Astrocyte (in vitro differentiated cells and primary cell): ENCODE measurements at regions not wholly inside any gene's neighbourhood (a gene's known extent, or its start where the extent isn't known, plus 50 kb on each side); places are given as distances from the start of the nearest gene placed in this dataset.

Experiments
- DNase-seq: peaks from one replicate; pipeline ENCODE4 v3.0.0-alpha.2; 2010; ENCODE audit warnings: low read depth
- FAIRE-seq: peaks from 2 replicates; lab custom pipeline; 2011; peaks lifted over from hg19 to GRCh38; lab: Jason Lieb, UNC
- H2AFZ ChIP-seq: 2 replicates; pipeline ENCODE4 v1.6.0; 2012; ENCODE audit warnings: low read depth, low read length, inconsistent platforms
- H3K27ac ChIP-seq: 2 replicates; pipeline ENCODE4 v1.5.1; 2011; ENCODE audit warnings: low read depth, low read length, inconsistent platforms
- H3K27me3 ChIP-seq: 2 replicates; pipeline ENCODE4 v1.6.0; 2011; ENCODE audit warnings: low read length, inconsistent platforms; ENCODE audit not compliant: insufficient read depth
- H3K36me3 ChIP-seq: 2 replicates; pipeline ENCODE4 v1.5.1; 2011; ENCODE audit warnings: low read length, inconsistent platforms; ENCODE audit not compliant: insufficient read depth
- H3K4me1 ChIP-seq: 2 replicates; pipeline ENCODE4 v1.5.1; 2011; ENCODE audit warnings: low read length, inconsistent platforms; ENCODE audit not compliant: insufficient read depth
- H3K4me2 ChIP-seq: 2 replicates; pipeline ENCODE4 v1.6.0; 2012; ENCODE audit warnings: low read length, inconsistent platforms
- H3K4me3 ChIP-seq: 2 replicates; pipeline ENCODE4 v1.5.1; 2011; ENCODE audit warnings: low read depth, mild to moderate bottlenecking, low read length, inconsistent platforms; ENCODE audit not compliant: insufficient read depth
- H3K79me2 ChIP-seq: 2 replicates; pipeline ENCODE4 v1.6.0; 2012; ENCODE audit warnings: mild to moderate bottlenecking, low read length, inconsistent platforms; ENCODE audit not compliant: insufficient read depth
- H3K9ac ChIP-seq: 2 replicates; pipeline ENCODE4 v1.6.0; 2012; ENCODE audit warnings: mild to moderate bottlenecking, low read length, inconsistent platforms
- H3K9me3 ChIP-seq: 2 replicates; pipeline ENCODE4 v1.5.1; 2012; ENCODE audit warnings: low read depth, mild to moderate bottlenecking, low read length, inconsistent platforms; ENCODE audit not compliant: insufficient read depth
- H4K20me1 ChIP-seq: 2 replicates; pipeline ENCODE4 v1.6.0; 2012; ENCODE audit warnings: low read length, inconsistent platforms; ENCODE audit not compliant: insufficient read depth
- H3K27ac Mint-ChIP-seq: one replicate; pipeline ENCODE4 v1.8.0; 2021; ENCODE audit warnings: mild to moderate bottlenecking, mixed read lengths; ENCODE audit not compliant: unreplicated experiment
- H3K27me3 Mint-ChIP-seq: one replicate; pipeline ENCODE4 v1.8.0; 2021; ENCODE audit warnings: low read depth, mixed read lengths; ENCODE audit not compliant: unreplicated experiment
- H3K36me3 Mint-ChIP-seq: one replicate; pipeline ENCODE4 v1.8.0; 2021; ENCODE audit warnings: low read depth, mixed read lengths; ENCODE audit not compliant: unreplicated experiment
- H3K4me1 Mint-ChIP-seq: one replicate; pipeline ENCODE4 v1.8.0; 2021; ENCODE audit warnings: low read depth, mixed read lengths; ENCODE audit not compliant: unreplicated experiment
- H3K4me3 Mint-ChIP-seq: one replicate; pipeline ENCODE4 v1.8.0; 2021; ENCODE audit warnings: mild to moderate bottlenecking, moderate library complexity, mixed read lengths; ENCODE audit not compliant: unreplicated experiment
- H3K9me3 Mint-ChIP-seq: one replicate; pipeline ENCODE4 v1.8.0; 2021; ENCODE audit warnings: mild to moderate bottlenecking, mixed read lengths; ENCODE audit not compliant: unreplicated experiment
- EZH2 ChIP-seq: IDR thresholded peaks from 2 replicates; pipeline ENCODE4 v1.6.1; 2012; ENCODE audit warnings: mild to moderate bottlenecking, low read length, inconsistent platforms; ENCODE audit not compliant: insufficient read depth
- TF ChIP-seq, protein P1 (sequence below): IDR thresholded peaks from 2 replicates; pipeline ENCODE4 v1.5.1; 2011; ENCODE audit warnings: low read depth, mild to moderate bottlenecking, inconsistent platforms, low read length, moderate library complexity; ENCODE audit not compliant: insufficient read depth

- Histone ChIP-seq H3K27ac (no peak overlapping the region), H3K4me1 (no peaks in the 10 kb centered on the region), H3K27me3 (no peaks in the 10 kb centered on the region), H3K4me2 (peak overlapping the region; percentile 72), H3K79me2 (no peaks in the 10 kb centered on the region), H3K4me3 (no peak overlapping the region), H3K9ac (peak overlapping the region; percentile 31), H4K20me1 (no peaks in the 10 kb centered on the region), H3K36me3 (no peaks in the 10 kb centered on the region), H2AFZ (peak overlapping the region; percentile 66), H3K9me3 (no peaks in the 10 kb centered on the region)
- H3K4me1 Mint-ChIP-seq = peaks cover 7% of the 10 kb centered on the region
- FAIRE-seq = no peak
- peaks cover 5% of the 10 kb centered on the region for H3K9me3 Mint-ChIP-seq
- DNase-seq = no peak
- H3K27ac Mint-ChIP-seq = peak overlapping the region; percentile 13
- TF ChIP-seq, protein P1, sequence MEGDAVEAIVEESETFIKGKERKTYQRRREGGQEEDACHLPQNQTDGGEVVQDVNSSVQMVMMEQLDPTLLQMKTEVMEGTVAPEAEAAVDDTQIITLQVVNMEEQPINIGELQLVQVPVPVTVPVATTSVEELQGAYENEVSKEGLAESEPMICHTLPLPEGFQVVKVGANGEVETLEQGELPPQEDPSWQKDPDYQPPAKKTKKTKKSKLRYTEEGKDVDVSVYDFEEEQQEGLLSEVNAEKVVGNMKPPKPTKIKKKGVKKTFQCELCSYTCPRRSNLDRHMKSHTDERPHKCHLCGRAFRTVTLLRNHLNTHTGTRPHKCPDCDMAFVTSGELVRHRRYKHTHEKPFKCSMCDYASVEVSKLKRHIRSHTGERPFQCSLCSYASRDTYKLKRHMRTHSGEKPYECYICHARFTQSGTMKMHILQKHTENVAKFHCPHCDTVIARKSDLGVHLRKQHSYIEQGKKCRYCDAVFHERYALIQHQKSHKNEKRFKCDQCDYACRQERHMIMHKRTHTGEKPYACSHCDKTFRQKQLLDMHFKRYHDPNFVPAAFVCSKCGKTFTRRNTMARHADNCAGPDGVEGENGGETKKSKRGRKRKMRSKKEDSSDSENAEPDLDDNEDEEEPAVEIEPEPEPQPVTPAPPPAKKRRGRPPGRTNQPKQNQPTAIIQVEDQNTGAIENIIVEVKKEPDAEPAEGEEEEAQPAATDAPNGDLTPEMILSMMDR = no peak
- no peak for TF ChIP-seq EZH2
- H3K27me3 Mint-ChIP-seq = peaks cover 2% of the 10 kb centered on the region
- H3K36me3 Mint-ChIP-seq = no peaks in the 10 kb centered on the region
- H3K4me3 Mint-ChIP-seq = no peak overlapping the region
These were observed 275.9 kb downstream of the CDCA7 start for GRCh38 chr2:173630425-173631126.

DNA sequence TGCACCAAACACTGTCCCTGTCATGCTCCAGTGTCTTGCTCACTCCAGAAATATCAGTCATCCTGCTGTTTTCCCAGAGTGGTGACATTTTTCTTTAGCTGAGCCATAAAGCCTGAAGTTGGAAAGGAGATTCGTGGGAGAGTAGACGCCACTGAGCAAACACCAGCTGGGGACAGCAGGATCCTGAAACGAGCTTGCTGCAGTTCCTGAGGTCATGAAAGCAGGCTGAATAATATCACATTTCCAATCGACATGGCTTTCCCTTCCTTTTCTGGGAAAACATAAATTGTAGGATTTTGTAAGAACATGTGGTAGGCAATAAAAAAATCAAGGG, 276.4 kb downstream of the CDCA7 start:
- H3K4me3 Mint-ChIP-seq = no peak overlapping the region
- no peaks in the 10 kb centered on the region for H3K36me3 Mint-ChIP-seq
- no peaks in the 10 kb centered on the region for H3K79me2 ChIP-seq
- H3K4me1 ChIP-seq = no peaks in the 10 kb centered on the region
- DNase-seq (no peak), FAIRE-seq (no peak)
- peak overlapping the region; percentile 72 for H3K4me2 ChIP-seq
- H2AFZ ChIP-seq = peak overlapping the region; percentile 66
- no peak overlapping the region for H3K4me3 ChIP-seq
- no peaks in the 10 kb centered on the region for H3K27me3 ChIP-seq
- H3K9me3 Mint-ChIP-seq = peaks cover 3% of the 10 kb centered on the region
- no peaks in the 10 kb centered on the region for H3K9me3 ChIP-seq
- no peaks in the 10 kb centered on the region for H4K20me1 ChIP-seq
- H3K4me1 Mint-ChIP-seq = peaks cover 7% of the 10 kb centered on the region
- H3K9ac ChIP-seq = peak overlapping the region; percentile 31
- TF ChIP-seq, protein P1 = no peak
- no peak for TF ChIP-seq EZH2
- H3K27me3 Mint-ChIP-seq = peaks cover 2% of the 10 kb centered on the region
- H3K36me3 ChIP-seq = no peaks in the 10 kb centered on the region
- peak overlapping the region; percentile 13 for H3K27ac Mint-ChIP-seq
- no peak overlapping the region for H3K27ac ChIP-seq

- Mint-ChIP-seq H3K9me3 (peaks cover 3% of the 10 kb centered on the region), H3K4me3 (no peak overlapping the region), H3K36me3 (no peaks in the 10 kb centered on the region), H3K27ac (no peak overlapping the region), H3K27me3 (peaks cover 2% of the 10 kb centered on the region), H3K4me1 (peaks cover 13% of the 10 kb centered on the region)
- Histone ChIP-seq H3K4me3 (no peak overlapping the region), H3K9ac (no peak overlapping the region), H3K27me3 (no peaks in the 10 kb centered on the region), H3K9me3 (no peaks in the 10 kb centered on the region), H3K36me3 (no peaks in the 10 kb centered on the region), H4K20me1 (no peaks in the 10 kb centered on the region), H3K4me2 (peak overlapping the region; percentile 51), H3K79me2 (no peaks in the 10 kb centered on the region), H3K27ac (no peak overlapping the region), H2AFZ (peak overlapping the region; percentile 21), H3K4me1 (peaks cover 10% of the 10 kb centered on the region)
- FAIRE-seq = no peak
- peak; percentile 71 for DNase-seq
- TF ChIP-seq, protein P1 = no peak
- no peak for TF ChIP-seq EZH2
These were observed 289.5 kb downstream of the CDCA7 start for GRCh38 chr2:173644146-173644545.
